ENCODE measurements at regions not wholly inside any gene's neighbourhood (a gene's known extent, or its start where the extent isn't known, plus 50 kb on each side); places are given as distances from the start of the nearest gene placed in this dataset.
"Not testable (repeated sequence)": the region's sequence is repeated elsewhere in the genome, so short reads cannot be mapped to it uniquely, and the experiment has no call there.

- DNase-seq: no peak
Measured at GRCh38 chr16:14384745-14385144, 245.3 kb downstream of the PARN start.

- not testable (repeated sequence) for DNase-seq
Measured at GRCh38 chr16:14383844-14384243, 246.2 kb downstream of the PARN start.

GRCh38 chr16:14378689-14379467 is 251.2 kb downstream of the PARN start:
- DNase-seq: no peak

GRCh38 chr16:14378131-14378551 is 251.9 kb downstream of the PARN start:
- DNase-seq: peak; percentile 62

GRCh38 chr16:14377326-14377725 is 252.7 kb downstream of the PARN start:
- no peak for DNase-seq

GRCh38 chr16:14375132-14375491 is 254.9 kb downstream of the PARN start:
- no peak for DNase-seq

- no peak for DNase-seq
Measured at GRCh38 chr16:14374451-14375131, 255.5 kb downstream of the PARN start.

GRCh38 chr16:14373896-14374295 is 256.2 kb downstream of the PARN start:
- DNase-seq: peak; percentile 16

GRCh38 chr16:14373406-14373805 is 256.7 kb downstream of the PARN start:
- DNase-seq: no peak

- DNase-seq: peak; percentile 48
Measured at GRCh38 chr16:14372471-14372870, 257.6 kb downstream of the PARN start.

GRCh38 chr16:14371778-14372431 is 258.2 kb downstream of the PARN start:
- no peak for DNase-seq

- no peak for DNase-seq
Measured at GRCh38 chr16:14370736-14371234, 259.3 kb downstream of the PARN start.

- no peak for DNase-seq
Measured at GRCh38 chr16:14369734-14370598, 260.1 kb downstream of the PARN start.

GRCh38 chr16:14368399-14368798 is 261.7 kb downstream of the PARN start:
- no peak for DNase-seq

GRCh38 chr16:14366974-14367707 is 262.9 kb downstream of the PARN start:
- DNase-seq: no peak

GRCh38 chr16:14366447-14366846 is 263.6 kb downstream of the PARN start:
- DNase-seq: no peak

GRCh38 chr16:14365200-14365851 is 264.7 kb downstream of the PARN start:
- DNase-seq: no peak

- peak; percentile 45 for DNase-seq
Measured at GRCh38 chr16:14364386-14365199, 265.5 kb downstream of the PARN start.

GRCh38 chr16:14364112-14364385 is 266.0 kb downstream of the PARN start:
- DNase-seq: no peak

- DNase-seq: peak; percentile 71
Measured at GRCh38 chr16:14362774-14363371, 267.2 kb downstream of the PARN start.

Measured in tongue (tissue), 1 donor.